HCT116 (cell line): ENCODE measurements at regions not wholly inside any gene's neighbourhood (a gene's known extent, or its start where the extent isn't known, plus 50 kb on each side); places are given as distances from the start of the nearest gene placed in this dataset.

Experiments
- ATAC-seq: fragments of 200-7000 bp; cut with Tn5 transposase; 2 replicates; pipeline ENCODE4 v1.9.1; 2020; ENCODE audit warnings: mild to moderate bottlenecking, moderate library complexity
- BruUV-seq: library from RNA; stranded (reverse); fragments of 400-500 nt; replicated peaks from 2 replicates; lab custom pipeline; 2021; lab: Mats Ljungman, UMichigan
- CTCF ChIA-PET: fragments of 300-600 bp; sonication (Branson Sonifier 250); formaldehyde crosslinking; loops from one replicate; lab custom pipeline; 2021; ENCODE audit warnings: antibody characterized with exemption; lab: Charles Lee
- POLR2A ChIA-PET: fragments of 300-600, 350-600 bp; sonication (Branson Sonifier 250); formaldehyde crosslinking; loops from one replicate; lab custom pipeline; 2021; ENCODE audit warnings: antibody characterized with exemption; lab: Charles Lee
- RAD21 ChIA-PET, 2 experiments: fragments of 300-600 bp; sonication (Branson Sonifier 250); formaldehyde crosslinking; loops; one replicate each; lab custom pipeline; 2023; ENCODE audit warnings: low total read pairs in 2 of 2; ENCODE audit not compliant: uncharacterized antibody in 2 of 2, unreplicated experiment in 2 of 2, low non-redundant PET in 1 of 2; lab: Charles Lee
- DNase-seq: peaks from one replicate; pipeline ENCODE4 v3.0.0-alpha.2; 2010; ENCODE audit warnings: low read depth, low spot score
- H2AFZ ChIP-seq: fragments of 200-600 bp; shearing (Covaris generic), sonication (generic); 2 replicates; pipeline ENCODE4 v1.6.1; 2017; ENCODE audit warnings: low read depth, mixed run types, mixed read lengths, antibody characterized with exemption, low read length; ENCODE audit not compliant: poor library complexity, severe bottlenecking
- H3K27ac ChIP-seq: 2 replicates; pipeline ENCODE4 v1.5.1; 2012; ENCODE audit warnings: low read depth, low read length
- H3K27me3 ChIP-seq: fragments of 200-600 bp; sonication (generic); 2 replicates; pipeline ENCODE4 v1.6.1; 2016; ENCODE audit warnings: mixed run types, low read length, mixed read lengths; ENCODE audit not compliant: insufficient read depth
- H3K36me3 ChIP-seq, 2 experiments: fragments of 200-500 bp in 1 of 2; fragments of 200-600 bp in 1 of 2; sonication (Bioruptor generic) in 1 of 2; sonication (generic) in 1 of 2; 2 replicates each; pipeline versions ENCODE4 v1.5.1 to v1.6.1; 2014 to 2016; ENCODE audit warnings: low read length in 2 of 2, inconsistent platforms in 1 of 2, mixed read lengths in 1 of 2, mixed run types in 1 of 2; ENCODE audit not compliant: insufficient read depth in 2 of 2, control insufficient read depth in 1 of 2
- H3K4me1 ChIP-seq, 2 experiments: fragments of 200-600 bp in 1 of 2; sonication (generic) in 1 of 2; 2 replicates each; pipeline versions ENCODE4 v1.5.1 to v1.6.1; 2012 to 2017; ENCODE audit warnings: low read length in 2 of 2, inconsistent platforms in 1 of 2, mild to moderate bottlenecking in 1 of 2, mixed read lengths in 1 of 2, mixed run types in 1 of 2, moderate library complexity in 1 of 2; ENCODE audit not compliant: insufficient read depth in 2 of 2, control insufficient read depth in 1 of 2
- H3K4me2 ChIP-seq: fragments of 200-600 bp; sonication (generic); 2 replicates; pipeline ENCODE4 v1.6.1; 2017; ENCODE audit warnings: mixed run types, low read length, mixed read lengths
- H3K4me3 ChIP-seq, 2 experiments: fragments of 200-600 bp in 1 of 2; sonication (generic) in 1 of 2; replicated peaks in 1 of 2; 2 replicates each; pipeline ENCODE4 v1.5.1; 2011 to 2016; ENCODE audit warnings: low read length in 2 of 2, control low read depth in 1 of 2, low read depth in 1 of 2, mild to moderate bottlenecking in 1 of 2, mixed read lengths in 1 of 2, mixed run types in 1 of 2
- H3K79me2 ChIP-seq: fragments of 200-600 bp; sonication (generic); 2 replicates; pipeline ENCODE4 v1.6.1; 2017; ENCODE audit warnings: mild to moderate bottlenecking, mixed run types, low read length, moderate library complexity, mixed read lengths; ENCODE audit not compliant: insufficient read depth
- H3K9ac ChIP-seq: fragments of 200-600 bp; sonication (generic); 2 replicates; pipeline ENCODE4 v1.6.1; 2016; ENCODE audit warnings: low read length, mixed read lengths
- H3K9me2 ChIP-seq: fragments of 200-600 bp; sonication (generic), shearing (Covaris generic); 2 replicates; pipeline ENCODE4 v1.6.1; 2017; ENCODE audit warnings: mixed run types, mild to moderate bottlenecking, moderate library complexity; ENCODE audit not compliant: insufficient read depth
- H3K9me3 ChIP-seq, 2 experiments: fragments of 200-500 bp in 1 of 2; fragments of 200-600 bp in 1 of 2; sonication (Bioruptor generic) in 1 of 2; sonication (generic) in 1 of 2; 2 replicates each; pipeline ENCODE4 v1.6.1; 2014 to 2017; ENCODE audit warnings: low read length in 2 of 2, mixed read lengths in 2 of 2, inconsistent platforms in 1 of 2, low read depth in 1 of 2, mild to moderate bottlenecking in 1 of 2, mixed run types in 1 of 2, moderate library complexity in 1 of 2; ENCODE audit not compliant: control insufficient read depth in 1 of 2, insufficient read depth in 1 of 2
- H4K20me1 ChIP-seq: fragments of 200-600 bp; sonication (generic), shearing (Covaris generic); 2 replicates; pipeline ENCODE4 v1.6.1; 2017; ENCODE audit warnings: mixed run types, mild to moderate bottlenecking, moderate library complexity; ENCODE audit not compliant: insufficient read depth
- ELF1 ChIP-seq: IDR thresholded peaks from 2 replicates; pipeline ENCODE4 v1.6.1; 2012; ENCODE audit warnings: low read depth, borderline replicate concordance
- SIN3A ChIP-seq: IDR thresholded peaks from 2 replicates; pipeline ENCODE4 v1.6.1; 2012; ENCODE audit warnings: low read depth
- SRF ChIP-seq: IDR thresholded peaks from 2 replicates; pipeline ENCODE4 v1.6.1; 2012; ENCODE audit warnings: low read depth
- YY1 ChIP-seq: IDR thresholded peaks from 2 replicates; pipeline ENCODE4 v1.6.1; 2011; ENCODE audit warnings: low read length, low read depth, moderate library complexity, mild to moderate bottlenecking; ENCODE audit not compliant: insufficient replicate concordance; ENCODE audit errors: extremely low read depth
- intact Hi-C: fragments of 100-400 bp; cut with micrococcal nuclease; formaldehyde crosslinking; loops from 2 replicates; pipeline ENCODE4 v1.10.0; 2022

DNA sequence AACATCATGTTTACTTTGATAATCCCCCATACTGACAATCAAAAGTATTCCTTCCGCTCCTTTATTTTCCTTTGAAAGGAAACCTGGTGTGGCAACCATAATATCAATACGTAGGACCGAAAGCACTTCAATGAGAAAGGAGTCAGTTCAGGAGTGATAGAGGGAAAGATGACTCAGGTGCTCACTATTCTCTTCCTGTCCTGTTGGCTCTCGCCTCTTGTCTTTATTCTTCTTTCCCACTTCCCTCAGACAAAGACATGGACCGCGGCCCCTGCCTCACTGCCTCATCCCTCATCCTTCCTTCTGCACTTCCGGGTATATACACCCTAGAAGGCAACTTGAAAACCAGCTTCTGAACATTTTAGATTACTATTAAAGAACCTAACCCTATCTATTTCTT is 49.8 kb upstream of the TNIP3 start:
- RAD21 ChIA-PET = no interaction called here
- Histone ChIP-seq H3K27me3 (no peaks in the 10 kb centered on the region), H3K4me1 (no peaks in the 10 kb centered on the region), H3K36me3 (no peaks in the 10 kb centered on the region), H3K27ac (no peak overlapping the region), H3K9ac (no peak overlapping the region), H3K9me2 (no peaks in the 10 kb centered on the region), H4K20me1 (no peaks in the 10 kb centered on the region), H2AFZ (no peak overlapping the region), H3K4me3 (no peak overlapping the region), H3K9me3 (no peaks in the 10 kb centered on the region), H3K4me2 (no peak overlapping the region), H3K79me2 (no peaks in the 10 kb centered on the region)
- DNase-seq (no peak), ATAC-seq (no peak)
- intact Hi-C loops = no loop called here
- BruUV-seq = no TSS peak
- POLR2A ChIA-PET = no interaction called here
- CTCF ChIA-PET = no interaction called here
- no peak for TF ChIP-seq SIN3A
- no peak for TF ChIP-seq YY1
- no peak for TF ChIP-seq ELF1
- TF ChIP-seq SRF = no peak
- TF ChIP-seq, all 23 proteins: peak for 0
